ENCODE measurements at regions not wholly inside any gene's neighbourhood (a gene's known extent, or its start where the extent isn't known, plus 50 kb on each side); places are given as distances from the start of the nearest gene placed in this dataset.
"Not testable (repeated sequence)": the region's sequence is repeated elsewhere in the genome, so short reads cannot be mapped to it uniquely, and the experiment has no call there.

- TF ChIP-seq CTCF (IDR thresholded peaks at IDR 0.05; ENCODE audit: low read depth, low read length): no peak
- H3K27me3 ChIP-seq: no peaks in the 10 kb centered on the region
- no peaks in the 10 kb centered on the region for H3K4me1 ChIP-seq (ENCODE audit: low read depth)
- H3K4me3 ChIP-seq: no peak overlapping the region
- no peak overlapping the region for H3K27ac ChIP-seq
- no peaks in the 10 kb centered on the region for H3K9me3 ChIP-seq (ENCODE audit: low read depth)
- no peaks in the 10 kb centered on the region for H3K36me3 ChIP-seq
- no peak for DNase-seq (ENCODE audit: low read depth in 1 of 2, low spot score in 1 of 2)
These were observed 115.1 kb downstream of the ESM1 start for GRCh38 chr5:54870271-54870670.

DNA sequence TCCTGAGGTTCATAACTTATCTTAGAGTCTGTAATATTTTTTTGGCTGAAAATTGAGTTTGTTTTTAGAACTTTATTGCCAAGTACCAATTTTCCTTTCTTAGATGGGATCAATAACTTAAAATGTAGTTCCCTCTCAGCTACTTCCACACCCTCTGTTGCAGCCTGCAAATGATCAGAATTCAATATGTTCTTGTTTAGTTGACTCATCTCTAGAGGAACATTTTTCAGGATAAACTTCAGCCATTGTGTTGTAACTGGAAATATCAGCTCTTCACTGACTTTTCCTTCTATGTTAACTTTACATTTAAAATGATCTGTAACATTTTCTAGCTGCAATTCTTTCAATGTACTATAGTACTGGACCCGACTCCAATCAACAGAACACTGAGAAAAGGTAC lies 115.7 kb downstream of the ESM1 start:
- H3K27ac ChIP-seq: no peak overlapping the region
- DNase-seq (ENCODE audit: low read depth in 1 of 2, low spot score in 1 of 2): no peak
- TF ChIP-seq CTCF (IDR thresholded peaks at IDR 0.05; ENCODE audit: low read depth, low read length): no peak

GRCh38 chr5:54868511-54869483 lies 116.6 kb downstream of the ESM1 start:
- DNase-seq (ENCODE audit: low read depth in 1 of 2, low spot score in 1 of 2): no peak
- Histone ChIP-seq H3K4me1 (ENCODE audit: low read depth) (no peaks in the 10 kb centered on the region), H3K4me3 (no peak overlapping the region), H3K27me3 (no peaks in the 10 kb centered on the region), H3K36me3 (no peaks in the 10 kb centered on the region), H3K27ac (no peak overlapping the region), H3K9me3 (ENCODE audit: low read depth) (no peaks in the 10 kb centered on the region)
- no peak for TF ChIP-seq CTCF (IDR thresholded peaks at IDR 0.05; ENCODE audit: low read depth, low read length)

More for the DNA sequence above, 115.7 kb downstream of the ESM1 start:
- Histone ChIP-seq H3K4me3 (no peak overlapping the region), H3K27me3 (no peaks in the 10 kb centered on the region), H3K36me3 (no peaks in the 10 kb centered on the region), H3K9me3 (ENCODE audit: low read depth) (no peaks in the 10 kb centered on the region), H3K4me1 (ENCODE audit: low read depth) (no peaks in the 10 kb centered on the region)

- H3K27ac ChIP-seq: no peak overlapping the region
- H3K4me3 ChIP-seq: no peak overlapping the region
- H3K36me3 ChIP-seq: no peaks in the 10 kb centered on the region
- peak; percentile 77 to 82 for DNase-seq (ENCODE audit: low read depth in 1 of 2, low spot score in 1 of 2)
- no peaks in the 10 kb centered on the region for H3K27me3 ChIP-seq
- no peaks in the 10 kb centered on the region for H3K9me3 ChIP-seq (ENCODE audit: low read depth)
- no peaks in the 10 kb centered on the region for H3K4me1 ChIP-seq (ENCODE audit: low read depth)
- peak; percentile 56 for TF ChIP-seq CTCF (IDR thresholded peaks at IDR 0.05; ENCODE audit: low read depth, low read length)
These were observed 118.0 kb downstream of the ESM1 start for GRCh38 chr5:54867310-54867944.

GRCh38 chr5:54864911-54865515 lies 120.4 kb downstream of the ESM1 start:
- H3K27ac ChIP-seq; H3K4me3 ChIP-seq; DNase-seq (ENCODE audit: low read depth in 1 of 2, low spot score in 1 of 2); H3K4me1 ChIP-seq (ENCODE audit: low read depth); H3K27me3 ChIP-seq; H3K36me3 ChIP-seq; H3K9me3 ChIP-seq (ENCODE audit: low read depth): not testable (repeated sequence)

Measured in cardiac muscle cell (in vitro differentiated cells and primary cell).